K562 (cell line): ENCODE measurements at regions not wholly inside any gene's neighbourhood (a gene's known extent, or its start where the extent isn't known, plus 50 kb on each side); places are given as distances from the start of the nearest gene placed in this dataset.

Experiments used
- ATAC-seq: fragments of 200-7000 bp; cut with Tn5 transposase; 3 replicates; pipeline ENCODE4 v1.9.1; 2020; ENCODE audit warnings: moderate library complexity
- BruUV-seq: library from RNA; stranded (reverse); fragments of 400-500 nt; replicated peaks from 2 replicates; lab custom pipeline; 2021; lab: Mats Ljungman, UMichigan
- CTCF ChIA-PET: fragments of 300-600 bp; formaldehyde crosslinking; extraction: SDS; loops from one replicate; lab custom pipeline; 2021; ENCODE audit warnings: low intra/inter-chr PET ratio; lab: Yijun Ruan, JAX
- POLR2A ChIA-PET: fragments of 300-600, 350-650 bp; sonication (Branson Sonifier 250); formaldehyde crosslinking; extraction: SDS; loops from one replicate; lab custom pipeline; 2021; ENCODE audit warnings: antibody characterized with exemption, inconsistent platforms; lab: Yijun Ruan, JAX
- DNase-seq, 4 experiments: peaks; one replicate each; pipeline versions ENCODE4 v3.0.0 to v3.0.0-alpha.2; 2011 to 2018; ENCODE audit warnings: low spot score in 3 of 4, mixed read lengths in 3 of 4; ENCODE audit errors: extremely low read depth in 1 of 4
- FAIRE-seq: peaks from 2 replicates; lab custom pipeline; 2011; peaks lifted over from hg19 to GRCh38; lab: Jason Lieb, UNC
- H2AFZ ChIP-seq: 2 replicates; pipeline ENCODE4 v1.6.0; 2011; ENCODE audit warnings: low read depth, low read length, control low read depth, inconsistent platforms
- H3K27ac ChIP-seq: fragments of 200-600 bp; 3 replicates; pipeline ENCODE4 v1.8.0; 2011; ENCODE audit warnings: low read depth, mild to moderate bottlenecking, control low read depth, inconsistent platforms, low read length, moderate library complexity, mixed read lengths; ENCODE audit errors: extremely low read depth
- H3K27me3 ChIP-seq, 2 experiments: fragments of 300-600 bp in 1 of 2; 2 replicates in 1 of 2; 3 replicates in 1 of 2; pipeline versions ENCODE4 v1.6.0 to v1.8.0; 2011; ENCODE audit warnings: inconsistent platforms in 2 of 2, low read length in 2 of 2, mild to moderate bottlenecking in 1 of 2, mixed read lengths in 1 of 2, moderate library complexity in 1 of 2; ENCODE audit not compliant: control insufficient read depth in 2 of 2, insufficient read depth in 2 of 2
- H3K36me3 ChIP-seq: fragments of 300-600 bp; 3 replicates; pipeline ENCODE4 v1.8.0; 2011; ENCODE audit warnings: mild to moderate bottlenecking, low read length, inconsistent platforms; ENCODE audit not compliant: control insufficient read depth, insufficient read depth
- H3K4me1 ChIP-seq, 2 experiments: fragments of 200-600 bp in 1 of 2; replicated peaks in 1 of 2; 2 replicates in 1 of 2; 3 replicates in 1 of 2; pipeline versions ENCODE4 v1.5.1 to v1.8.0; 2011; ENCODE audit warnings: inconsistent platforms in 2 of 2, low read length in 2 of 2, mild to moderate bottlenecking in 1 of 2, mixed read lengths in 1 of 2, moderate library complexity in 1 of 2; ENCODE audit not compliant: control insufficient read depth in 2 of 2, insufficient read depth in 2 of 2
- H3K4me2 ChIP-seq: 2 replicates; pipeline ENCODE4 v1.6.1; 2011; ENCODE audit warnings: low read length, control low read depth, inconsistent platforms, mixed read lengths; ENCODE audit not compliant: insufficient read depth
- H3K4me3 ChIP-seq: fragments of 200-600 bp; sonication (generic), shearing (Covaris generic); 2 replicates; pipeline ENCODE4 v1.5.1; 2016; ENCODE audit warnings: control low read depth, inconsistent platforms
- H3K79me2 ChIP-seq: fragments of 200-600 bp; 3 replicates; pipeline ENCODE4 v1.8.0; 2011; ENCODE audit warnings: low read length, inconsistent platforms; ENCODE audit not compliant: control insufficient read depth, insufficient read depth
- H3K9ac ChIP-seq, 2 experiments: 2 replicates each; pipeline versions ENCODE4 v1.6.0 to v1.6.1; 2011; ENCODE audit warnings: low read depth in 2 of 2, low read length in 2 of 2, control low read depth in 1 of 2, inconsistent platforms in 1 of 2, mild to moderate bottlenecking in 1 of 2, mixed read lengths in 1 of 2; ENCODE audit not compliant: insufficient read depth in 1 of 2
- H3K9me1 ChIP-seq: one replicate; pipeline ENCODE4 v1.6.0; 2011; ENCODE audit warnings: inconsistent platforms, mild to moderate bottlenecking, low read length, moderate library complexity; ENCODE audit not compliant: control insufficient read depth, insufficient read depth
- H3K9me3 ChIP-seq: replicated peaks from 2 replicates; pipeline ENCODE4 v1.5.1; 2011; ENCODE audit warnings: low read depth, low read length, inconsistent platforms; ENCODE audit not compliant: control insufficient read depth, insufficient read depth
- H4K20me1 ChIP-seq: replicated peaks from 2 replicates; pipeline ENCODE4 v1.6.1; 2011; ENCODE audit warnings: low read length, inconsistent platforms, mixed read lengths; ENCODE audit not compliant: control insufficient read depth, insufficient read depth
- CLOCK ChIP-seq: fragments of 250-450 bp; sonication (Bioruptor Pico); IDR thresholded peaks from 2 replicates; pipeline ENCODE4 v1.4.0; 2020; ENCODE audit warnings: mild to moderate bottlenecking, moderate library complexity, borderline replicate concordance
- FOXP1 ChIP-seq: sonication (generic); formaldehyde crosslinking; IDR thresholded peaks from 2 replicates; pipeline ENCODE4 v1.8.0; 2022; ENCODE audit warnings: mild to moderate bottlenecking, missing genetic modification reagents
- GTF2E2 ChIP-seq: fragments of 200-800 bp; sonication (Bioruptor generic); IDR thresholded peaks from 2 replicates; pipeline ENCODE4 v1.6.1; 2016; ENCODE audit warnings: missing genetic modification characterization, missing compliant biosample characterization
- HOXB6 ChIP-seq: fragments of 250-450 bp; sonication (Bioruptor Pico); IDR thresholded peaks from 2 replicates; pipeline ENCODE4 v1.5.1; 2022; ENCODE audit warnings: mild to moderate bottlenecking, borderline replicate concordance
- TEAD1 ChIP-seq, 2 experiments: fragments of 450-650 bp in 1 of 2; sonication (generic) in 1 of 2; formaldehyde crosslinking; IDR thresholded peaks; 2 replicates each; pipeline versions ENCODE4 v1.4.0 to v1.8.0; 2020 to 2022; ENCODE audit warnings: mild to moderate bottlenecking in 2 of 2, missing genetic modification reagents in 1 of 2
- TEAD4 ChIP-seq, 2 experiments: sonication (generic) in 1 of 2; formaldehyde crosslinking in 1 of 2; IDR thresholded peaks; 2 replicates each; pipeline versions ENCODE4 v1.6.1 to v1.8.0; 2012 to 2022; ENCODE audit warnings: borderline replicate concordance in 1 of 2, inconsistent platforms in 1 of 2, low read length in 1 of 2, mild to moderate bottlenecking in 1 of 2, missing genetic modification reagents in 1 of 2
- WGBS: fragments of 100-300 bp; shearing (Covaris generic); methylation state at CpG from one replicate; pipeline ENCODE4 v1.1.6; 2016; ENCODE audit warnings: low coverage, mixed read lengths; ENCODE audit not compliant: insufficient coverage; ENCODE audit errors: missing lambda C conversion rate; 5-methylcytosine and 5-hydroxymethylcytosine counted together
- in situ Hi-C: fragments of 300-500 bp; cut with MboI; formaldehyde crosslinking; loops from 4 replicates; pipeline ENCODE4 v1.15.0; 2018; ENCODE audit warnings: inconsistent platforms, mixed read lengths
- intact Hi-C: fragments of 100-400 bp; cut with micrococcal nuclease; formaldehyde crosslinking; loops from 2 replicates; pipeline ENCODE4 v1.14.2; 2022
- TF ChIP-seq, protein P1 (sequence below): fragments of 250-450 bp; sonication (Bioruptor Pico); IDR thresholded peaks from 2 replicates; pipeline ENCODE4 v1.8.0; 2022; ENCODE audit warnings: inconsistent platforms

- no TSS peak for BruUV-seq
- CTCF ChIA-PET: no interaction called here
- Histone ChIP-seq H3K9me3 (no peaks in the 10 kb centered on the region), H4K20me1 (no peaks in the 10 kb centered on the region), H3K9me1 (no peaks in the 10 kb centered on the region), H3K9ac (no peak overlapping the region), H3K4me2 (no peak overlapping the region), H3K79me2 (no peaks in the 10 kb centered on the region), H3K4me3 (no peak overlapping the region), H2AFZ (no peak overlapping the region), H3K4me1 (no peaks in the 10 kb centered on the region), H3K36me3 (no peaks in the 10 kb centered on the region), H3K27ac (no peak overlapping the region), H3K27me3 (no peaks in the 10 kb centered on the region)
- POLR2A ChIA-PET: no interaction called here
- DNase-seq (no peak), FAIRE-seq (no peak), ATAC-seq (no peak)
- TF ChIP-seq, protein P1, sequence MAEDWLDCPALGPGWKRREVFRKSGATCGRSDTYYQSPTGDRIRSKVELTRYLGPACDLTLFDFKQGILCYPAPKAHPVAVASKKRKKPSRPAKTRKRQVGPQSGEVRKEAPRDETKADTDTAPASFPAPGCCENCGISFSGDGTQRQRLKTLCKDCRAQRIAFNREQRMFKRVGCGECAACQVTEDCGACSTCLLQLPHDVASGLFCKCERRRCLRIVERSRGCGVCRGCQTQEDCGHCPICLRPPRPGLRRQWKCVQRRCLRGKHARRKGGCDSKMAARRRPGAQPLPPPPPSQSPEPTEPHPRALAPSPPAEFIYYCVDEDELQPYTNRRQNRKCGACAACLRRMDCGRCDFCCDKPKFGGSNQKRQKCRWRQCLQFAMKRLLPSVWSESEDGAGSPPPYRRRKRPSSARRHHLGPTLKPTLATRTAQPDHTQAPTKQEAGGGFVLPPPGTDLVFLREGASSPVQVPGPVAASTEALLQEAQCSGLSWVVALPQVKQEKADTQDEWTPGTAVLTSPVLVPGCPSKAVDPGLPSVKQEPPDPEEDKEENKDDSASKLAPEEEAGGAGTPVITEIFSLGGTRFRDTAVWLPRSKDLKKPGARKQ (CRISPR knock-in tag): no peak
- intact Hi-C loops (no loop called here), in situ Hi-C loops (no loop called here)
Observed at GRCh38 chr9:106700676-106701075, 162.3 kb upstream of the ZNF462 start.

- no peaks in the 10 kb centered on the region for H3K9me1 ChIP-seq
- FAIRE-seq (no peak), DNase-seq (no peak), ATAC-seq (no peak)
- H3K27me3 ChIP-seq: no peaks in the 10 kb centered on the region
- intact Hi-C loops: no loop called here
- TF ChIP-seq TEAD4 (IDR thresholded peaks at IDR 0.05; ENCODE audit: low read length): no peak
- TF ChIP-seq TEAD4 (CRISPR knock-in tag; IDR thresholded peaks at IDR 0.05; ENCODE audit: borderline replicate concordance): no peak
- TF ChIP-seq GTF2E2 (tag): no peak
- TF ChIP-seq TEAD1 (CRISPR knock-in tag; IDR thresholded peaks at IDR 0.05): no peak
- no peak for TF ChIP-seq CLOCK (CRISPR knock-in tag)
- no peak for TF ChIP-seq FOXP1
- TF ChIP-seq HOXB6 (CRISPR knock-in tag): no peak
- no peak overlapping the region for H3K4me2 ChIP-seq
- CTCF ChIA-PET: no interaction called here
- 0% methylated on average over 1 of the region's 1 CpG for WGBS
- in situ Hi-C loops: no loop called here
- no peak overlapping the region for H3K27ac ChIP-seq
- no peaks in the 10 kb centered on the region for H3K36me3 ChIP-seq
- H3K9ac ChIP-seq: no peak overlapping the region
- no peaks in the 10 kb centered on the region for H3K79me2 ChIP-seq
- H3K4me3 ChIP-seq: no peak overlapping the region
- BruUV-seq: no TSS peak
- no peaks in the 10 kb centered on the region for H3K4me1 ChIP-seq
- H2AFZ ChIP-seq: no peak overlapping the region
- H4K20me1 ChIP-seq: no peaks in the 10 kb centered on the region
- POLR2A ChIA-PET: no interaction called here
- H3K9me3 ChIP-seq: no peaks in the 10 kb centered on the region
Observed at GRCh38 chr9:106701611-106702010, 161.4 kb upstream of the ZNF462 start.
